H9 (cell line): ENCODE measurements at regions not wholly inside any gene's neighbourhood (a gene's known extent, or its start where the extent isn't known, plus 50 kb on each side); places are given as distances from the start of the nearest gene placed in this dataset.

ENCODE experiments used
- DNase-seq: peaks from one replicate; pipeline ENCODE4 v3.0.0-alpha.2; 2017
- H2AFZ ChIP-seq: one replicate; pipeline ENCODE4 v1.6.1; 2013; ENCODE audit warnings: mild to moderate bottlenecking, low read length, control low read depth, moderate library complexity
- H2AK5ac ChIP-seq: 2 replicates; pipeline ENCODE4 v1.6.1; 2013; ENCODE audit warnings: low read length, control low read depth, mixed read lengths; ENCODE audit not compliant: insufficient read length
- H2BK120ac ChIP-seq: one replicate; pipeline ENCODE4 v1.6.1; 2013; ENCODE audit warnings: low read depth, mild to moderate bottlenecking, low read length, control low read depth, inconsistent platforms; ENCODE audit not compliant: poor library complexity, severe bottlenecking
- H2BK12ac ChIP-seq: 2 replicates; pipeline ENCODE4 v1.6.1; 2013; ENCODE audit warnings: low read length, control low read depth, mixed read lengths, low read depth; ENCODE audit not compliant: insufficient read length
- H2BK15ac ChIP-seq: 2 replicates; pipeline ENCODE4 v1.6.1; 2013; ENCODE audit warnings: low read depth, low read length, control low read depth
- H2BK20ac ChIP-seq: one replicate; pipeline ENCODE4 v1.6.1; 2013; ENCODE audit warnings: low read depth, mild to moderate bottlenecking, low read length, control low read depth, inconsistent platforms; ENCODE audit not compliant: poor library complexity, severe bottlenecking
- H2BK5ac ChIP-seq: 2 replicates; pipeline ENCODE4 v1.6.1; 2013; ENCODE audit warnings: low read length, control low read depth, mixed read lengths; ENCODE audit not compliant: insufficient read length
- H3K14ac ChIP-seq: 2 replicates; pipeline ENCODE4 v1.6.1; 2013; ENCODE audit warnings: low read length, control low read depth; ENCODE audit not compliant: insufficient read depth
- H3K18ac ChIP-seq: 2 replicates; pipeline ENCODE4 v1.6.1; 2013; ENCODE audit warnings: low read depth, mild to moderate bottlenecking, mixed read lengths, low read length, control low read depth; ENCODE audit not compliant: insufficient read length
- H3K23ac ChIP-seq: 2 replicates; pipeline ENCODE4 v1.6.1; 2013; ENCODE audit warnings: low read length, control low read depth, mixed read lengths, low read depth; ENCODE audit not compliant: insufficient read length
- H3K23me2 ChIP-seq: 2 replicates; pipeline ENCODE4 v1.6.1; 2013; ENCODE audit warnings: low read depth, mild to moderate bottlenecking, mixed read lengths, low read length, control low read depth; ENCODE audit not compliant: insufficient read length, poor library complexity, severe bottlenecking
- H3K27ac ChIP-seq: 2 replicates; pipeline ENCODE4 v1.5.1; 2013; ENCODE audit warnings: low read length, control low read depth, mixed read lengths, low read depth; ENCODE audit not compliant: insufficient read length
- H3K27me3 ChIP-seq: 2 replicates; pipeline ENCODE4 v1.6.1; 2013; ENCODE audit warnings: low read length, control low read depth, inconsistent platforms; ENCODE audit not compliant: insufficient read depth
- H3K4ac ChIP-seq: 2 replicates; pipeline ENCODE4 v1.6.1; 2013; ENCODE audit warnings: low read depth, mild to moderate bottlenecking, control low read depth, inconsistent platforms, low read length, moderate library complexity
- H3K4me1 ChIP-seq: 2 replicates; pipeline ENCODE4 v1.6.1; 2013; ENCODE audit warnings: low read length, control low read depth, inconsistent platforms; ENCODE audit not compliant: insufficient read depth
- H3K4me2 ChIP-seq: 2 replicates; pipeline ENCODE4 v1.6.1; 2013; ENCODE audit warnings: low read length, control low read depth, mixed read lengths; ENCODE audit not compliant: insufficient read length, insufficient read depth
- H3K56ac ChIP-seq: 2 replicates; pipeline ENCODE4 v1.6.1; 2013; ENCODE audit warnings: low read depth, mild to moderate bottlenecking, mixed read lengths, low read length, control low read depth; ENCODE audit not compliant: insufficient read length
- H3K79me1 ChIP-seq: 2 replicates; pipeline ENCODE4 v1.6.1; 2013; ENCODE audit warnings: low read depth, mild to moderate bottlenecking, moderate library complexity, low read length, control low read depth, inconsistent platforms; ENCODE audit not compliant: insufficient read depth, poor library complexity, severe bottlenecking
- H3K79me2 ChIP-seq: 2 replicates; pipeline ENCODE4 v1.6.1; 2013; ENCODE audit warnings: low read length, control low read depth, inconsistent platforms; ENCODE audit not compliant: insufficient read depth
- H3K9ac ChIP-seq: 2 replicates; pipeline ENCODE4 v1.6.1; 2013; ENCODE audit warnings: low read length, control low read depth, mixed read lengths; ENCODE audit not compliant: insufficient read length; ENCODE audit errors: extremely low read depth
- H3K9me3 ChIP-seq: one replicate; pipeline ENCODE4 v1.6.1; 2013; ENCODE audit warnings: low read depth, low read length, inconsistent platforms; ENCODE audit not compliant: control insufficient read depth
- H3T11ph ChIP-seq: one replicate; pipeline ENCODE4 v1.6.1; 2013; ENCODE audit warnings: mild to moderate bottlenecking, low read length, control low read depth, inconsistent platforms
- H4K20me1 ChIP-seq: one replicate; pipeline ENCODE4 v1.6.1; 2013; ENCODE audit not compliant: control insufficient read depth, insufficient read length, insufficient read depth
- H4K5ac ChIP-seq: 2 replicates; pipeline ENCODE4 v1.6.1; 2013; ENCODE audit warnings: low read depth, mild to moderate bottlenecking, mixed read lengths, low read length, control low read depth; ENCODE audit not compliant: insufficient read length
- H4K8ac ChIP-seq: replicated peaks from 2 replicates; pipeline ENCODE4 v1.6.1; 2013; ENCODE audit warnings: low read length, control low read depth, mixed read lengths, low read depth; ENCODE audit not compliant: insufficient read length
- H4K91ac ChIP-seq: 2 replicates; pipeline ENCODE4 v1.6.1; 2013; ENCODE audit warnings: low read depth, mild to moderate bottlenecking, moderate library complexity, mixed read lengths, low read length, control low read depth; ENCODE audit not compliant: insufficient read length
- H3K27ac Mint-ChIP-seq, 3 experiments: 2 replicates in 2 of 3; 3 replicates in 1 of 3; pipeline ENCODE4 v1.8.0; 2020 to 2021; ENCODE audit warnings: mixed read lengths in 3 of 3, mild to moderate bottlenecking in 1 of 3, moderate library complexity in 1 of 3
- H3K27me3 Mint-ChIP-seq: 2 replicates; pipeline ENCODE4 v1.8.0; 2021; ENCODE audit warnings: low read depth, mild to moderate bottlenecking, moderate library complexity, mixed read lengths
- H3K36me3 Mint-ChIP-seq, 3 experiments: 2 replicates in 2 of 3; 3 replicates in 1 of 3; pipeline ENCODE4 v1.8.0; 2020 to 2021; ENCODE audit warnings: low read depth in 3 of 3, mixed read lengths in 3 of 3; ENCODE audit not compliant: insufficient read depth in 1 of 3
- H3K4me1 Mint-ChIP-seq, 2 experiments: 2 replicates each; pipeline ENCODE4 v1.8.0; 2020; ENCODE audit warnings: mixed read lengths in 2 of 2
- H3K4me3 Mint-ChIP-seq, 2 experiments: 2 replicates in 1 of 2; 3 replicates in 1 of 2; pipeline ENCODE4 v1.8.0; 2020 to 2021; ENCODE audit warnings: mild to moderate bottlenecking in 2 of 2, mixed read lengths in 2 of 2, moderate library complexity in 1 of 2
- H3K9me3 Mint-ChIP-seq, 2 experiments: 2 replicates in 1 of 2; 3 replicates in 1 of 2; pipeline ENCODE4 v1.8.0; 2020; ENCODE audit warnings: mild to moderate bottlenecking in 2 of 2, mixed read lengths in 2 of 2, moderate library complexity in 1 of 2
- WGBS: extraction: QIAGEN DNeasy Blood & Tissue Kit; methylation state at CpG from one replicate; pipeline ENCODE4 v1.1.7; 2013; ENCODE audit warnings: missing lambda C conversion rate, low lambda C conversion rate, mixed read lengths; ENCODE audit not compliant: insufficient read length; ENCODE audit errors: extremely low coverage; 5-methylcytosine and 5-hydroxymethylcytosine counted together
- TF ChIP-seq, protein P1 (sequence below): fragments of 200-600 bp; sonication (generic); conservative IDR thresholded peaks from 3 replicates; pipeline ENCODE4 v1.8.0; 2021; ENCODE audit warnings: antibody characterized with exemption, mild to moderate bottlenecking

DNA sequence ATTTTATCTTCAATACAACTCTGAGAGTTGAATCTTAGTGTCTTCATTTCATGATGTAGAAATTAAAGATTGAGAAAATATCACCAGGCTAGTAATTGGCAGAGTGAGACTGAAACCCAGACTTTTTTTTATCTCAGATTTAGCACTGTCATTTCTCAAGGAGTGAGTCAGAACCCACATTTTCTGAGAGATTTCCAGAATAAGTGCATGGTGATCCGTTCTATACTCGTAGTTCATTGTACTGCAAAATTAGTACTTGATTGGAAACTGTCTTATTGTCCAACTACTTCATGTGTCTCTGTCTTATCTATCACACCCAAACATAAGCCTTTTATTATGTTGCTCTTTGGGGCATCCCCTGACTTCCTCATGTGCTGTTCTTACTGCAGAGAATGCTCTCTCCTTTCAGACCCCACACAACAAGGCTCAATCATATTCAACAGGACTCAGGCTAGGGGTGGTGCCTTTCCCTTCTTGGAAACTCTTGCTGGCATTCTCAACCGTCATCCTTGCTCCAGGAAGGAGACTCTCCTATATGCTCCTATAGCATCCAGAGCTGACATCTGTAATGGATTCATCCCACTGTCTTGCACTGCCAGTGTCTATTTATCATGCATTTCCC lies 76.7 kb upstream of the BLID start:
- WGBS, result no CpG with 5 or more reads among the region's 3 CpGs
- no peaks in the 10 kb centered on the region for H3K4me1 ChIP-seq
- H2BK5ac ChIP-seq, result no peak overlapping the region
- no peak overlapping the region for H2BK15ac ChIP-seq
- no peak overlapping the region for H3K56ac ChIP-seq
- H3K27ac ChIP-seq, result no peak overlapping the region
- H3K14ac ChIP-seq, result no peak overlapping the region
- H3K9ac ChIP-seq, result no peak overlapping the region
- H3T11ph ChIP-seq, result no peak overlapping the region
- no peak for DNase-seq
- no peaks in the 10 kb centered on the region for H3K79me1 ChIP-seq
- H2AFZ ChIP-seq, result no peak overlapping the region
- H3K4ac ChIP-seq, result no peak overlapping the region
- no peak overlapping the region for H2BK120ac ChIP-seq
- H4K8ac ChIP-seq, result no peak overlapping the region
- H3K18ac ChIP-seq, result no peak overlapping the region
- no peaks in the 10 kb centered on the region for H3K27me3 ChIP-seq
- H3K27ac Mint-ChIP-seq, result no peak overlapping the region
- H3K9me3 Mint-ChIP-seq, result no peaks in the 10 kb centered on the region
- H3K36me3 Mint-ChIP-seq, result no peaks in the 10 kb centered on the region
- no peaks in the 10 kb centered on the region for H3K4me1 Mint-ChIP-seq
- no peaks in the 10 kb centered on the region for H3K27me3 Mint-ChIP-seq
- H2AK5ac ChIP-seq, result no peak overlapping the region
- TF ChIP-seq, protein P1, sequence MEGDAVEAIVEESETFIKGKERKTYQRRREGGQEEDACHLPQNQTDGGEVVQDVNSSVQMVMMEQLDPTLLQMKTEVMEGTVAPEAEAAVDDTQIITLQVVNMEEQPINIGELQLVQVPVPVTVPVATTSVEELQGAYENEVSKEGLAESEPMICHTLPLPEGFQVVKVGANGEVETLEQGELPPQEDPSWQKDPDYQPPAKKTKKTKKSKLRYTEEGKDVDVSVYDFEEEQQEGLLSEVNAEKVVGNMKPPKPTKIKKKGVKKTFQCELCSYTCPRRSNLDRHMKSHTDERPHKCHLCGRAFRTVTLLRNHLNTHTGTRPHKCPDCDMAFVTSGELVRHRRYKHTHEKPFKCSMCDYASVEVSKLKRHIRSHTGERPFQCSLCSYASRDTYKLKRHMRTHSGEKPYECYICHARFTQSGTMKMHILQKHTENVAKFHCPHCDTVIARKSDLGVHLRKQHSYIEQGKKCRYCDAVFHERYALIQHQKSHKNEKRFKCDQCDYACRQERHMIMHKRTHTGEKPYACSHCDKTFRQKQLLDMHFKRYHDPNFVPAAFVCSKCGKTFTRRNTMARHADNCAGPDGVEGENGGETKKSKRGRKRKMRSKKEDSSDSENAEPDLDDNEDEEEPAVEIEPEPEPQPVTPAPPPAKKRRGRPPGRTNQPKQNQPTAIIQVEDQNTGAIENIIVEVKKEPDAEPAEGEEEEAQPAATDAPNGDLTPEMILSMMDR, result no peak
- no peak overlapping the region for H3K4me3 Mint-ChIP-seq
- H4K20me1 ChIP-seq, result no peaks in the 10 kb centered on the region
- H4K91ac ChIP-seq, result no peak overlapping the region
- H3K23me2 ChIP-seq, result no peaks in the 10 kb centered on the region
- H2BK20ac ChIP-seq, result no peak overlapping the region
- H2BK12ac ChIP-seq, result no peak overlapping the region
- no peak overlapping the region for H3K23ac ChIP-seq
- no peak overlapping the region for H3K4me2 ChIP-seq
- H3K9me3 ChIP-seq, result no peaks in the 10 kb centered on the region
- H4K5ac ChIP-seq, result no peak overlapping the region
- H3K79me2 ChIP-seq, result no peaks in the 10 kb centered on the region
